AG10803 (cell line): ENCODE measurements at regions not wholly inside any gene's neighbourhood (a gene's known extent, or its start where the extent isn't known, plus 50 kb on each side); places are given as distances from the start of the nearest gene placed in this dataset.

Source experiments
- DNase-seq: peaks from one replicate; pipeline ENCODE4 v3.0.0; 2010; ENCODE audit warnings: low read depth
- H3K4me3 ChIP-seq: 2 replicates; pipeline ENCODE4 v1.5.1; 2011; ENCODE audit warnings: mild to moderate bottlenecking, low read length, control low read depth
- CTCF ChIP-seq: conservative IDR thresholded peaks from 2 replicates; pipeline ENCODE4 v1.5.1; 2011; ENCODE audit warnings: mild to moderate bottlenecking, low read length, control low read depth, inconsistent platforms

DNA sequence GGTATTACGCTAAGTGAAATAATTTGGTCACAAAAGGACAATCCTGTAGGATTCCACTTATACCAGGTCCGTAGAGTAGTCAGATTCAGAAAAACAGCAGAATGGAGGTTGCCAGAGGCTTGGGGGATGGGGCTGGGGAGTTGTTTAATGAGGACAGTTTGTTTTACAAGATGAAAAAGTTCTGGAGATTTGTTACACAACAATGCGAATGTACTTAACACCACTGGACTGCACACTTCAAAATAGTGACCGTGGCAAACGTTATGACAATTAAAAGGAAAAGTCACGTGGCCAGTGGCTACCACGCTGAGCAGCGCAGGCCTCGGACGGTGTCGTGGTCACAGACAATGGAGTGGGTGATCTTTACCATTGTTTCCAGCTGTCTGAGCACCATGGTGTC is 338.1 kb downstream of the SEC14L1 start:
- TF ChIP-seq CTCF = no peak
- DNase-seq = no peak
- H3K4me3 ChIP-seq = no peak overlapping the region

DNA sequence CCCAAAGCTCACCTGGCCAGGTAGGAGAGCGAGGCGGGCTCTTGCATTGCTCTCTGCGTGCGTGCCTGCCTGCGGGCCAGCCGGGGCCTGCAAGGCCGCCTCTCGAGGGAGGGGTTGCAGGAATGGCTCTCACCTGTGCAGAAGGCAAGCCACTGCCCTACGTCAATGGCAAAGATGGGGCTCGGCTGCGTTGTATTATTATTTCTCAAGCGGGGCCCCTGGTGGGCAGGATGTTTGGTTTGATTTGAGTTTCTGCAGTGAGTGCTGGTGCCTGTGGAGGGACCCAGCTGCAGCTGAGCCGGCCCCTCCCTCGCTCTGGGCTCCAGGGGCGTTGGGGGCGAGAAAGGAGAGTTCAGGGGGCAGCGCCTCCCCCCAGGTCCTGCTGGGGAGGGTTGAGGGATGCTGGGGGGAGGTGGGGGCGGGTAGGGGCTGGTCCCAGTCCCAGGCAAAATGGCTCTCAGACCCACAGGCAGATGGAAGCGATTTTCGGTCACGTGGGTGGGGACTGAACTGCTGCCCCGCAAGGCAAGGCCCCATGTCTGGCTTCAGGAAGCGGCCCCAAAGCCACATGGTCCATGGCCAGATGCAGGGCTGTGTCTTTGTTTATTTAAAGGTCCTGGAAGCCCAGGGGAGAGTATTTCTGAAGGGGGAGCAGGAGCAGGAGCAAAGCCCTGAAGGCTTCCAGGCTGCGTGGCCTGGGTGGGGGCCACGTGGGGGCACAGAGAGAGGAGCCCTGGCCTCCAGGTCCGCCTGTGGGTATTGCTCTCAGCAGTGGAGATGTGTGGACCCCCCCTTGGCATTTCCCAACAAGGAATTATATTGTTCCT is 338.8 kb downstream of the SEC14L1 start:
- TF ChIP-seq CTCF = no peak
- DNase-seq = no peak
- H3K4me3 ChIP-seq = no peak overlapping the region

GRCh38 chr17:77480199-77480508 is 339.4 kb downstream of the SEC14L1 start:
- H3K4me3 ChIP-seq = no peak overlapping the region
- DNase-seq = no peak
- no peak for TF ChIP-seq CTCF

- DNase-seq = no peak
- H3K4me3 ChIP-seq = no peak overlapping the region
- no peak for TF ChIP-seq CTCF
Measured at GRCh38 chr17:77480509-77481215, 339.9 kb downstream of the SEC14L1 start.

DNA sequence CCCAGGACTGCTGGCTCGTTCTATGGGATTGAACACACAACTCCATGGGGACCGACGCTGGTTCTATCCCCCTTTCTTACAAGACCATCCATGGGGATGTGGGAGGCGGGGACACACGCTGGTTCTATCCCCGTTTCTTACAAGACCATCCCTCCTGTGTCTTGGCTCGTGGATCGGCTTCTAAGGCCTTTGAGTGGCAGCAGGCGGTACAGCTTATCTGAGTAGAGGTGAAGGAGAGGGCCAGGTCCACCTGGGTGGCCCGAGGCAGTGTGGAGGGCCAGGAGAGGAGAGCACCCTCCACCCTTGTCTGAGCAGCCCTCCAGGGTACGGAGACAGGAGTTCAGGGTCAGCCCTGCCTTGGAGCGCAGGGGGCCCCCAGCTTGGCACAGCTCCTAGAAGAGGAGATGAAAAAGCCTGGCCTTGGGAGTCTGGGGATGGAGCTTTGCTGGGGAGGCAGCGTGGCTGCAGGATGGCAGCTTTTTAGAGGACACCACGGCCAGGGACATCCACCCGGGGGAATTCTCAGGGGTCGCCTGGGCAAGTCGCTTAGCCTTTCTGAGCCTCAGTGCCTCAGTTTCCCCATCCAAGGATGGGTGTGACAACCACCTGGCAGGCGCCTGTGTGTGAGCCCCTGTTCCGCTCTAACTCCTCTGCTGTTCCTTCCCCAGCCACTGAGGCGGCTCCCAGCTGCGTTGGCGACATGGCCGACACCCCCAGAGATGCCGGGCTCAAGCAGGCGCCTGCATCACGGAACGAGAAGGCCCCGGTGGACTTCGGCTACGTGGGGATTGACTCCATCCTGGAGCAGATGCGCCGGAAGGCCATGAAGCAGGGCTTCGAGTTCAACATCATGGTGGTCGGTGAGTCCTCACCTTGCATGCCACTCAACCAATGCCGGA is 341.0 kb downstream of the SEC14L1 start:
- TF ChIP-seq CTCF = no peak
- H3K4me3 ChIP-seq = no peak overlapping the region
- DNase-seq = no peak

- no peak overlapping the region for H3K4me3 ChIP-seq
Measured at GRCh38 chr17:77482375-77483127, 341.8 kb downstream of the SEC14L1 start.

More at GRCh38 chr17:77482375-77483127, 341.8 kb downstream of the SEC14L1 start:
- no peak for TF ChIP-seq CTCF
- DNase-seq = no peak
